ENCODE measurements at regions not wholly inside any gene's neighbourhood (a gene's known extent, or its start where the extent isn't known, plus 50 kb on each side); places are given as distances from the start of the nearest gene placed in this dataset.

- Histone ChIP-seq H2AK5ac (ENCODE audit: low read length, severe bottlenecking) (no peak overlapping the region), H3K9ac (ENCODE audit: low read length) (no peak overlapping the region), H3K4ac (ENCODE audit: low read depth in 1 of 2, low read length in 2 of 2) (no peak overlapping the region), H3K14ac (ENCODE audit: low read length in 2 of 2) (no peak overlapping the region), H4K8ac (ENCODE audit: low read length) (no peak overlapping the region), H2BK120ac (ENCODE audit: low read depth, low read length) (no peak overlapping the region), H3K9me3 (ENCODE audit: control insufficient read depth, low read length) (no peaks in the 10 kb centered on the region), H4K91ac (ENCODE audit: low read length) (no peak overlapping the region), H2BK15ac (ENCODE audit: low read depth, poor library complexity, severe bottlenecking) (no peak overlapping the region), H3K23ac (ENCODE audit: low read length in 2 of 2) (no peak overlapping the region), H2AFZ (ENCODE audit: low read depth, low read length) (no peak overlapping the region), H3K36me3 (ENCODE audit: control insufficient read depth in 1 of 2, insufficient read depth in 2 of 2, low read depth in 1 of 2, low read length in 2 of 2) (no peaks in the 10 kb centered on the region), H3K27ac (ENCODE audit: low read length, poor library complexity, severe bottlenecking) (no peak overlapping the region), H3K4me2 (ENCODE audit: low read length, poor library complexity, severe bottlenecking) (no peak overlapping the region), H3K18ac (ENCODE audit: low read depth in 1 of 2, low read length in 2 of 2) (no peak overlapping the region), H3K4me3 (ENCODE audit: insufficient read depth in 1 of 2, low read depth in 1 of 2, low read length in 2 of 2) (no peak overlapping the region), H2BK12ac (ENCODE audit: low read length in 2 of 2) (no peak overlapping the region), H3K27me3 (ENCODE audit: control insufficient read depth in 1 of 2, insufficient read depth in 1 of 2, low read length in 2 of 2) (no peaks in the 10 kb centered on the region), H2BK5ac (ENCODE audit: low read depth, low read length, poor library complexity, severe bottlenecking) (no peak overlapping the region), H3K4me1 (ENCODE audit: control insufficient read depth, insufficient read depth, low read depth, low read length) (no peaks in the 10 kb centered on the region), H3K79me1 (replicated peaks; ENCODE audit: low read length, poor library complexity, severe bottlenecking) (no peaks in the 10 kb centered on the region)
- no peak for DNase-seq
Observed at GRCh38 chr14:84432676-84433075, 1097.3 kb upstream of the FLRT2 start.

GRCh38 chr14:84433961-84434360, 1096.0 kb upstream of the FLRT2 start:
- Histone ChIP-seq H3K18ac (ENCODE audit: low read depth in 1 of 2, low read length in 2 of 2) (no peak overlapping the region), H2AFZ (ENCODE audit: low read depth, low read length) (no peak overlapping the region), H2BK120ac (ENCODE audit: low read depth, low read length) (no peak overlapping the region), H3K9me3 (ENCODE audit: control insufficient read depth, low read length) (no peaks in the 10 kb centered on the region), H3K23ac (ENCODE audit: low read length in 2 of 2) (no peak overlapping the region), H2BK12ac (ENCODE audit: low read length in 2 of 2) (no peak overlapping the region), H2BK15ac (ENCODE audit: low read depth, poor library complexity, severe bottlenecking) (no peak overlapping the region), H3K27ac (ENCODE audit: low read length, poor library complexity, severe bottlenecking) (no peak overlapping the region), H3K79me1 (replicated peaks; ENCODE audit: low read length, poor library complexity, severe bottlenecking) (no peaks in the 10 kb centered on the region), H3K9ac (ENCODE audit: low read length) (no peak overlapping the region), H3K4me2 (ENCODE audit: low read length, poor library complexity, severe bottlenecking) (no peak overlapping the region), H3K4ac (ENCODE audit: low read depth in 1 of 2, low read length in 2 of 2) (no peak overlapping the region), H3K4me1 (ENCODE audit: control insufficient read depth, insufficient read depth, low read depth, low read length) (no peaks in the 10 kb centered on the region), H3K36me3 (ENCODE audit: control insufficient read depth in 1 of 2, insufficient read depth in 2 of 2, low read depth in 1 of 2, low read length in 2 of 2) (no peaks in the 10 kb centered on the region), H3K4me3 (ENCODE audit: insufficient read depth in 1 of 2, low read depth in 1 of 2, low read length in 2 of 2) (no peak overlapping the region), H4K8ac (ENCODE audit: low read length) (no peak overlapping the region), H2AK5ac (ENCODE audit: low read length, severe bottlenecking) (no peak overlapping the region), H3K14ac (ENCODE audit: low read length in 2 of 2) (no peak overlapping the region), H2BK5ac (ENCODE audit: low read depth, low read length, poor library complexity, severe bottlenecking) (no peak overlapping the region), H4K91ac (ENCODE audit: low read length) (no peak overlapping the region), H3K27me3 (ENCODE audit: control insufficient read depth in 1 of 2, insufficient read depth in 1 of 2, low read length in 2 of 2) (no peaks in the 10 kb centered on the region)
- 57% methylated on average over 1 of the region's 2 CpGs for WGBS
- DNase-seq: no peak

- no peaks in the 10 kb centered on the region for H3K9me3 ChIP-seq (ENCODE audit: control insufficient read depth, low read length)
Observed at GRCh38 chr14:84435820-84436324, 1094.1 kb upstream of the FLRT2 start.

GRCh38 chr14:84436528-84436927, 1093.4 kb upstream of the FLRT2 start:
- Histone ChIP-seq H2BK5ac (ENCODE audit: low read depth, low read length, poor library complexity, severe bottlenecking) (no peak overlapping the region), H2BK12ac (ENCODE audit: low read length in 2 of 2) (no peak overlapping the region), H3K4me1 (ENCODE audit: control insufficient read depth, insufficient read depth, low read depth, low read length) (no peaks in the 10 kb centered on the region), H3K27me3 (ENCODE audit: control insufficient read depth in 1 of 2, insufficient read depth in 1 of 2, low read length in 2 of 2) (no peaks in the 10 kb centered on the region), H3K23ac (ENCODE audit: low read length in 2 of 2) (no peak overlapping the region), H3K27ac (ENCODE audit: low read length, poor library complexity, severe bottlenecking) (no peak overlapping the region), H2AK5ac (ENCODE audit: low read length, severe bottlenecking) (no peak overlapping the region), H3K79me1 (replicated peaks; ENCODE audit: low read length, poor library complexity, severe bottlenecking) (no peaks in the 10 kb centered on the region), H2AFZ (ENCODE audit: low read depth, low read length) (no peak overlapping the region), H3K9ac (ENCODE audit: low read length) (no peak overlapping the region), H4K91ac (ENCODE audit: low read length) (no peak overlapping the region), H3K9me3 (ENCODE audit: control insufficient read depth, low read length) (no peaks in the 10 kb centered on the region), H2BK15ac (ENCODE audit: low read depth, poor library complexity, severe bottlenecking) (no peak overlapping the region), H3K4ac (ENCODE audit: low read depth in 1 of 2, low read length in 2 of 2) (no peak overlapping the region), H3K36me3 (ENCODE audit: control insufficient read depth in 1 of 2, insufficient read depth in 2 of 2, low read depth in 1 of 2, low read length in 2 of 2) (no peaks in the 10 kb centered on the region), H2BK120ac (ENCODE audit: low read depth, low read length) (no peak overlapping the region), H4K8ac (ENCODE audit: low read length) (no peak overlapping the region), H3K18ac (ENCODE audit: low read depth in 1 of 2, low read length in 2 of 2) (no peak overlapping the region), H3K4me2 (ENCODE audit: low read length, poor library complexity, severe bottlenecking) (no peak overlapping the region), H3K4me3 (ENCODE audit: insufficient read depth in 1 of 2, low read depth in 1 of 2, low read length in 2 of 2) (no peak overlapping the region), H3K14ac (ENCODE audit: low read length in 2 of 2) (no peak overlapping the region)
- 84% methylated on average over 2 of the region's 2 CpGs for WGBS
- DNase-seq: no peak

More at GRCh38 chr14:84435820-84436324, 1094.1 kb upstream of the FLRT2 start:
- H3K4me2 ChIP-seq (ENCODE audit: low read length, poor library complexity, severe bottlenecking): no peak overlapping the region
- H3K36me3 ChIP-seq (ENCODE audit: control insufficient read depth in 1 of 2, insufficient read depth in 2 of 2, low read depth in 1 of 2, low read length in 2 of 2): no peaks in the 10 kb centered on the region
- no peak overlapping the region for H2BK5ac ChIP-seq (ENCODE audit: low read depth, low read length, poor library complexity, severe bottlenecking)
- no peaks in the 10 kb centered on the region for H3K4me1 ChIP-seq (ENCODE audit: control insufficient read depth, insufficient read depth, low read depth, low read length)
- H4K8ac ChIP-seq (ENCODE audit: low read length): no peak overlapping the region
- no peak overlapping the region for H2BK120ac ChIP-seq (ENCODE audit: low read depth, low read length)
- WGBS: no CpG with 5 or more reads among the region's 1 CpG
- no peak overlapping the region for H3K4ac ChIP-seq (ENCODE audit: low read depth in 1 of 2, low read length in 2 of 2)
- H2AK5ac ChIP-seq (ENCODE audit: low read length, severe bottlenecking): no peak overlapping the region
- no peak overlapping the region for H3K4me3 ChIP-seq (ENCODE audit: insufficient read depth in 1 of 2, low read depth in 1 of 2, low read length in 2 of 2)
- H3K79me1 ChIP-seq (replicated peaks; ENCODE audit: low read length, poor library complexity, severe bottlenecking): no peaks in the 10 kb centered on the region
- DNase-seq: no peak
- H2BK12ac ChIP-seq (ENCODE audit: low read length in 2 of 2): no peak overlapping the region
- H3K23ac ChIP-seq (ENCODE audit: low read length in 2 of 2): no peak overlapping the region
- no peak overlapping the region for H3K27ac ChIP-seq (ENCODE audit: low read length, poor library complexity, severe bottlenecking)
- no peak overlapping the region for H2BK15ac ChIP-seq (ENCODE audit: low read depth, poor library complexity, severe bottlenecking)
- no peak overlapping the region for H3K9ac ChIP-seq (ENCODE audit: low read length)
- no peak overlapping the region for H4K91ac ChIP-seq (ENCODE audit: low read length)
- H3K27me3 ChIP-seq (ENCODE audit: control insufficient read depth in 1 of 2, insufficient read depth in 1 of 2, low read length in 2 of 2): no peaks in the 10 kb centered on the region
- H2AFZ ChIP-seq (ENCODE audit: low read depth, low read length): no peak overlapping the region
- no peak overlapping the region for H3K14ac ChIP-seq (ENCODE audit: low read length in 2 of 2)
- H3K18ac ChIP-seq (ENCODE audit: low read depth in 1 of 2, low read length in 2 of 2): no peak overlapping the region
